ENCODE measurements at regions not wholly inside any gene's neighbourhood (a gene's known extent, or its start where the extent isn't known, plus 50 kb on each side); places are given as distances from the start of the nearest gene placed in this dataset.
"Not testable (repeated sequence)": the region's sequence is repeated elsewhere in the genome, so short reads cannot be mapped to it uniquely, and the experiment has no call there.

DNA sequence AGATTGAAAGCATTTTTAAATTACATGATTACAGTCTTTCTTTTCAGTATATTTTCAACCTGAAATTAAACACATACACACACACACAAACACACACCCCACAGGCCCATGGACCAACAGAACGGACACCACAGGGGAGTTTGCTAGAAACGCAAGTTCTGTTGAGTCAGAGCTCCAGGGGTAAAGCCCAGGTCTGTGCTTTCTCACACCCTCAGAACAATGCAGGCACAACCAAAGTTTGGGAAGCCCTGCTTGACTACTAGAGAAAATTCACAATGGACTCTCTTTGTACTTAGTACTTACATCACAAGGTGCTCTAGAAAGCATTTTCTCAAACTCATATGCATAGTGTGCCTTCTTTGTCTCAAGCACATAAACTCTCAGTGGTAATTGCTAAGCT, 704.0 kb upstream of the IGFBP3 start:
- DNase-seq (ENCODE audit: low spot score) = no peak

DNA sequence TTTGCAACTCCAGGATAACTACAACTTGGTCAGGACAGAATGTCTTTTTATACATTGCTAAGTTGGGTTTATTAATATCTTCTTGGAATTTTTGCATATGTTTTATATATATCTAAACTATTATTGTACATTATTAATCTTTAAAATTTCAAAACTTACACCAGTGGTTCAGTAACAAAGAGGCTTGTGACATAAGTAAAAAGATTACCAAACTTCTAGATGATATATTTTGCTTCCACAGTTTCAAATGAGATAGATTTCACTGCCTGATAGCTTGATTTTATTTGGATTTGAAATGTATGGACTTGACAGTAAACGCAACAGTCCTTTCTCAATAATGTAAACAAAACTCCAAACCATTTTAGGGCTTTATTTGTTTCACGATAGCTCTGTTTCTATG, 701.2 kb upstream of the IGFBP3 start:
- no peak for DNase-seq (ENCODE audit: low spot score)

DNA sequence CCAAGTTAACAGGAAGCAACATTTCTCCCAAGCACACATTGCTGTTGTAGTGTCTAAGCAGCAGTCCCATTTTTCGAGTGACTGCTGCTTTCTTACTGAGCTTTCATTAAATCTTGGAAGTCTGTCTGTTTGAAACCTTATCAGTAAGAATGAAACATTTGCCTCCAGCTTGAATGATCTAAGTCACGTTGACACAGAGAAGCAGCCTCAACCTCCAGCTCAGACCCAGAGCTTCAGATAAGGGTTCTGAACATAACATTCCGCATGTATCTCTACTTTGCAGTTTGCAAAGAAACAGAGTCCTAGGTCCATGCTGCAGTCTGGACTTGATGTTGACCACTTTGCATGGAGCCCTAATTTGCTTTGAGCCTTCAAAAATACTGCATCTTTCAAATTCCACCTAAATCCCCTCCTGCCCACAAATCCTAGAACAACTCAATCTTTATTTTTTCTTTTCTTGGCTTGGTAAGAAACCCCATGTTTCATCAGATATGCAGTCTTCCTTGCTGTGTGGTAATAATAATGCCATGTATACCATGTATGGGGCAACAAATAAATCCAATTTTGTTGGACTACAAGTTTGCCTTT, 698.7 kb upstream of the IGFBP3 start:
- DNase-seq (ENCODE audit: low spot score) = no peak

DNA sequence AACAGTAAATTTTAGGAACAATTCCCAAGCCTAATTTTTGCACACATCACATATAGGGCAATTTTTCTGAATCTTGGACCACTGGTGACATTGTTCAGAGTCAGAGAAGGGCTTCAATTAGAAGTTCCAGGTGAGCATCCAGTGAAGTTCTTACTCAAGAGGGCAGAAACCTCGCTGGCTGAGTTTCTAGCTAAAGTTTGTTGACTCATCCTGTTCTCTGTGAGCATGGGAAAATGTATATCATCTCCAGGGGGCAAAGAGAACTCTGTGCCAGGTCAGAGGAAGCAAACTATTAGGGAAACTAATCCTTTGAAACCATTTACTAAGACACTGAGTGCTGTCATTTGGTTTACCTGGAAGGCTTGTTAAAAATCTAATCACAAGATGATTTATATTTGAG, 695.6 kb upstream of the IGFBP3 start:
- no peak for DNase-seq (ENCODE audit: low spot score)

DNA sequence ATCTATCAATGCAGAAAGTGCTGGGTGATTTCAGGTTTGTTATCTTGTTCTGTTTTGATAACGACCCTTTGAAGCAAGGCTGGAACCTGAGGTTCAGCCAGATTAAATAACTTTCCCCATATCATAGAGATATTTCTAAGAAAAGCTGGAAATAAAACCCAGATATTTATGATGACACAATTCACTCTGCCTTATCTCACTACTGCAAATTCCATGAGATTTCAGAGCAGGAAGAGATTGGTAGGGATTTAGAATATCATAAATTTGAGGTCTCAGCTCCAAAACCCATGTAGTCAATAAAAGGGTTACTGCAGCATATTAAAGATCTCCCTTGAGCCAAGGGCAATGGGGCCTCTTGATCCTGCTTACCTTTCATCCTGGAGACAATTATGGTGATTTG, 692.5 kb upstream of the IGFBP3 start:
- DNase-seq (ENCODE audit: low spot score) = no peak

DNA sequence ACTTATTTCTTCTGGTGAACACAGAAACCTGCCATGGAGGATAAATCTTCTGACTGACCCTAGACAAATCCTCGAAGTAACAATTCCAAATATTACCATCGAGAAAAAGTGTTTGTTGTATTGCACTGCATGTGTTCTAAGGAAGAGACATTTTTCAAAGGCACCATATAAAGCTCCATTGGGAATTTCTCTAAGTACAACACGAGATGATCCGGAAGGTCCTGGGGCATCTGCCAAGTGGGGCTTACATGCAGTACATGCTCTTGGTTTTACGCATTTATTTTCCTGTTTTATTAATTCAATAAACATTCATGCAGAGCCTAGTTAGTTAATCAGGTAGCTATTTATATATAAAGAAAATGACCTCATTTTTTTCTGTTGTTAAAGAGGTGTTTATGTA, 692.0 kb upstream of the IGFBP3 start:
- no peak for DNase-seq (ENCODE audit: low spot score)

DNA sequence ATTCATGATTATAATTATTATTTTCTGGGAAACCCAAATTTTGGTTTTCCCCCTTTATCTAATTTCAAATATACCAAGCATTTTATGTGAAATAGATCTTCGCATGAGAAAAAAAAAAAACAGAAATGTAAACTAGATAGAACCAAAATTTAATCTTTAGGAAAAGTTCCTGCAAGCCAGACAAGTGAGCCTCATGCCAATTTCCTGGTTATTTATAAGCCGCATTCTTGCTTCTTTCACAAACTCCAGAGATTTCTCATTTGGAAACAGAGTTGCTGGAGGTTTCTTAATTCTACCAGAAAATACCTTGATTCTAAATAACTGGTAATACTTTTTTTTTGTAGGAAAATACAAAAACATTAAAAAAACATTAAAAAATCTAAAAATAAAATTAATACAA, 690.4 kb upstream of the IGFBP3 start:
- no peak for DNase-seq (ENCODE audit: low spot score)

DNA sequence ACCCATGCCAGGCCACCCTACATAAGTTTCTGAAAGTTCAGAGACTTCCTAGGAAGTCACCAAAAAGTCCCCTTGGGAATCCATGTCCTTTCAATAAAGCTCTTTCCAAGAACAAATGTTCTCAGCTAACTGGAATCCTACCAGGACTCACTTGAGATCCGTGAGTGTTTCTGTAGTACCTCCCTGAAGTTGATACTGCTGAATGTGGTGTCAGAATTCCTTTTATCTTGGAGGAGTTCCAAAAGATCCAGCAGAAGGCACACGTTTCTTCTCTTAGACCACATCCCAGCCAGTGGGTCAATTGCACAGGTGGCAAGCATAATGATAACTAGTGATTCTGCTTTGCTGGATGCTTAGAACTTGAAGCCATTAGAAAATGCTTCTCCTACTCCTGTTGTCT, 689.7 kb upstream of the IGFBP3 start:
- no peak for DNase-seq (ENCODE audit: low spot score)

DNA sequence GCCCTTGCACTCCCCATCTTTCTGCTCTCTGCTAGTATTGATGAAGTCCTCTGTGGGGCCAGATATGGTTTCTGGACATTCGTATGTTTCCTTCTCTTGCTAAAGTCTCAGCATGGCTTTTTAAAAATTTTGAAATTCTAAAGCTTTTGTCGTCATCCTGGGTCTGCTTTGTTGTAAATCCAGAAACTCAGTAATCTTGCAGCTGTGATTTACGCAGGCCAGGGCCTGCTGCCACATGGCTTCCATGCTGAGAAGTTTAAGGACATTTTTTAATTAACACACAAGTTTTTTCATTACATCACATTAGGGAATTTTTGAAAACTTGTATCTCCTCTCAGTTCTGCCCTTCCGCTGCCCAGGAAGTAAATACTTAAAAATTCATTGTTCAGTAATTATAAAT, 686.1 kb upstream of the IGFBP3 start:
- no peak for DNase-seq (ENCODE audit: low spot score)

DNA sequence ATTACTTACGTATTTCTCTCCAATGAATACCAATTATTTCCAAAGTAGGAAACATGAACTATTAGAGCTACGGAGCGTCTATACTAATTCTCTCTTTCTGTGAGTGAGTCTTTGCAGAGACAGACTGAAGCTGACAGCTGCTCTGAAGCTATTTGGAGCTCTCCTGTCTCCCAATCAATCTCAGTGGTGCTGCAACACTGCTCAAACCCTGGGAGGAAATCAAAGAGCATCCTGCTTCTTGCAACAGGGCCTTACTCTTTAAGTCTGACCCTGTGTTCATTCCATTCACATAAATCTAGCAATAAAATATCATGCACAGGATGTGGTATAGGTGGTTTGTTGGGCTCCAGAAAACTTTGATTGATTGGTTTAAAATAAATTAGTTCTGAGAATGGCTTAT, 685.7 kb upstream of the IGFBP3 start:
- no peak for DNase-seq (ENCODE audit: low spot score)

DNA sequence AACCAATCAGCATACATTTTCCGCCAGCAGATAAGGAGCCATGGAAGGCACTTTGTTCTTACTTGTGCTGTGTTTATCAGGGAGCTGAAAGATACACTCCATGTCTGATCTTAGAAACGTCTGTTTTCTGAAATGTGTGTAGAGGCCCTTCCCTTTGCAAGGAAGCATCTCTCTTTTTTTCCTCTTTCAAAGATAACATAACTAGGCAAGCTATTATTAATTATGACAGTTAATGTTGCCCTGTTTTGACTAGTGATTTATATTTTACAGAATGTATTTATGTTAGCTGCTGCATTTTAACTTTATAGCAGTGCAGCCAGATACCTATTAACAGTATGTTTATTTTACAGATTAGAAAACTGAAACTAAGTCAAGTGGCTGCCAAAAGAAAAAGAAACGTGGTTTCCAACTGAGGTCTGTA, 683.2 kb upstream of the IGFBP3 start:
- no peak for DNase-seq (ENCODE audit: low spot score)

DNA sequence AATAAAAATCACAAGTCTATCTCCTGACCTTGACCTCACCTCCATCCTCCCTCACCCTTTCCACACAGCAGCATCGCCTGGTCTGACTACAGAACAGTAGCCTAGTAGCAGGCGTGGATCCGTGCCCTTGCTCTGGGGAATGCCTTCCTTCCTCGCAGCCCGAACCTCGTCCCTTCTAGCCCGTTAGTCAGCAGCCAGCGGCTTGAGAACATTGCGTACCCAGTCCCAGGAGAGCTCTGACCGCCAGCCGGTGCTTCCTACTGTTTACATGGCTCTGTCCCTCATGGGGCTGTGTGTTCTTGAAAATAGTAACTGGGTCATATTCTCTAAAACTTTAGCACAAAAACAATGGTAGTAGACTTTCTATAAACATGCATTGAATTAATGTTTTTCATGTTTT, 682.7 kb upstream of the IGFBP3 start:
- DNase-seq (ENCODE audit: low spot score) = no peak

DNA sequence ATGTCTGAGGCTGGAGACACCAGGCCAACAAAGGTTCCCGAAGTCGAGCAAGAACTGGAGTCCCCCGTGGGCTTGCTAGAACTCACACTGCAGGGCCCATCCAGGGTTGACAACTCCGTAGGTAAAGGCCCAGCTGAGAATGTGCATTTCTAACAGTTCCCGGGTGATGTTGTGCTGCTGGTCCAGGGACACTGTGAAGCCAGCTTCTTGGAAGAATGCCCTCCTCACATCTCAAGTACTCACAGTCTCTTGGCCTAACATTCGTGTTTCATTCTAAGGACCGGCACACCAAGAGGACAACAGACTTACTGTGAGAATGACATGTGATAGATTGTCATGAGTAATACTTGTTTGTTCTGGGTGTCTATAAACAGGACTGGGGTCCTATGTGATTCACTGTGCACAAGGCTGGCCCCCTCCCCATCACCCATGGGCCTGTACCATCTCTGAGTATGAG, 682.3 kb upstream of the IGFBP3 start:
- no peak for DNase-seq (ENCODE audit: low spot score)

DNA sequence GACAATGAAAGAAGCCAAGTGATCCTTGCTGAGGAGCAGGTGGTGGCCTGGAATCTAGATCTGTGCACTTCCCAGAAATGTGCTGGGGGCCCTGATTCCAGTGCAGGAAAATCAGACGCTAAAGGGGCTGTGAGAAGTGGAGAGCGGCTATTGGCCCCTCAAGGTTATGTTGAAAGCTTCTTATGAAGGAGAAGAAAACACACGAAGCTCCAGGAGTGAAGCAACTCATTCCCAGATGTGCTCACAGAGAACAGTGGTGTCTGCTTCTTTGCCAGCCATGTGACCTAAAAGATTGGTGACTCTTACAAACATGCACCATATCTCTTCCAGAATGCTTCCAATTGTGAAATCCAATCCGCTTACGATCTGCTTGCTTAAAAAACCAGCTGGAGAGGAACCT, 679.3 kb upstream of the IGFBP3 start:
- no peak for DNase-seq (ENCODE audit: low spot score)

DNA sequence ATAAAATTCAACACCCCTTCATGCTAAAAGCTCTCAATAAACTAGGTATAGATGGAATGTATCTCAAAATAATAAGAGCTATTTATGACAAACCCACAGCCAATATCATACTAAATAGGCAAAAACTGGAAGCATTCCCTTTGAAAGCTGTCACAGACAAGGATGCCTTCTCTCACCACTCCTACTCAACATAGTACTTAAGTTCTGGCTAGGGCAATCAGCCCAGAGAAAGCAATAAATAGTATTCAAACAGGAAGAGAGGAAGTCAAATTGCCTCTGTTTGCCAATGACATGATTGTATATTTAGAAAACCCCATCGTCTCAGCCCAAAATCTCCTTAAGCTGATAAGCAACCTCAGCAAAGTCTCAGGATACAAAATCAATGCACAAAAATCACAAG, 673.8 kb upstream of the IGFBP3 start:
- not testable (repeated sequence) for DNase-seq (ENCODE audit: low spot score)

DNA sequence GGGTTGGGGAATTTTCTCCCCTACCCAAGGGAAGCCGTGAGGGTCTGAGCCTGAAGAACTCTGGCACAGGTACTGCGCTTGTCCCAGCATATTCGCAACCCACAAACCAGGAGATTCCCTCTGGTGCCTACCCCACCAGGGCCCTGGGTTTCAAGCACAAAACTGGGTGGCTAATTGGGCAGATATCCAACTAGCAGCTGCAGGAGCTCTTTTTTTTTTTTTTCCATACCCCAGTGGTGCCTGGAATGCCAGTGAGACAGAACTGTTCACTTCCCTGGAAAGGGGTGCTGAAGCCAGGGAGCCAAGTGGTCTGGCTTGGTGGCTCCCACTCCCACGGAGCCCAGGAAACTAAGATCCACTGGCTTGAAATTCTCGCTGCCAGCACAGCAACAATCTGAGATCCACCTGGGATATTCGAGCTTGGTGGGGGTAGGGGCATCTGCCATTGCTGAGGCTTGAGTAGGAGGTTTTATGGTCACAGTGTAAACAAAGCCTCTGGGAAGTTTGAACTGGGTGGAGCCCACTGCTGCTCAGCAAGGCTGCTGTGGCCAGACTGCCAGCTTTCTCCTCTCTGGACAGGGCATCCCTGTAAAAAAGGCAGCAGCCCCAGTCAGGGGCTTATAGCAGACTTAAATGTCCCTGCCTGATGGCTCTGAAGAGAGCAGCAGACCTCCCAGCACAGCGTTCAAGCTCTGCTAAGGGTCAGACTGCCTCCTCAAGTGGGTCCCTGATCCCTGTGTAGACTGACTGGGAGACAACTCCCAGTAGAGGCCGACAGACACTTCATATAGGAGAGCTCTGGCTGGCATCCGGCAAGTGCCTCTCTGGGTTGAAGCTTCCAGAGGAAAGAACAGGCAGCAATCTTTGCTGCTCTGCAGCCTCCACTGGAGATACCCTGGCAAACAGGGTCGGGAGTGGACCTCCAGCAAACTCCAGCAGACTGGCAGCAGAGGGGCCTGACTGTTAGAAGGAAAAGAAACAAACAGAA, 670.1 kb upstream of the IGFBP3 start:
- not testable (repeated sequence) for DNase-seq (ENCODE audit: low spot score)

DNA sequence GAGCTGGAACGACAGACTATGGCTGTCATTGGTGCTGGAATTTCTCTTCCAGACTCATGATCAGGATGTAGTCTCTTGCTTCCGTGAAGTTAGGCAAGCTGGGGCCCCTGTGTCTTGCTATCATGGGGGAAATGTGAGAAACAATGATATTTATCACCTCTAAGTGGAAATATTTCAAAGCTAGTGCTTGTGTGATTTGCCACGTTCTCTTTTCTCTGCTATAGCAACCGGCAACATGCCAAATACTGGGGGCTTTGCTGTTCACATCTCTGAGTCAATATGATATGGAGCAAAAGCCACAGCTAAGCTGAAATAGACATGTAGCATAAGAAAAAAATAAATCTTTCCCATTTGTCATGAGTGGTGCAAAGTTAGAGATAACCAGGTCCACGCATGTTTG, 668.2 kb upstream of the IGFBP3 start:
- no peak for DNase-seq (ENCODE audit: low spot score)

DNA sequence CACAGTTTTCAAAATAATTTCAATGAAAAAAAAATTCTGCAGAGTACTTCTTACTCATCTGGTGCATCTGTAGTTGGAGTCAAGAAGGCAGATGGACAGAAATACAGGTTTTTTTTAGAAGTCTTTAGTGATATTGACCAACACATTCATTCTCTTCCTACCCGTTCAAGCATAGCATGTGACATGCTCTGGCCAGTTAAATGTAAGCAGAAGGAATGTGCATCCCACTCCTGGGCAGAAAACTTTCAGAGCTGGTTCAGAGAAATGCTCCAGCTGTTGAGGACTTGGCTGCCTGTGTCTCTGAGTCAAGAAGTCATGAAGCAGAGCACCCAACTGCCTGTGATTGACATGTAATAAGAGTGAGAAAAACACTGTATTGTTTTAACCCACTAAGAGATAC, 665.3 kb upstream of the IGFBP3 start:
- DNase-seq (ENCODE audit: low spot score) = no peak

DNA sequence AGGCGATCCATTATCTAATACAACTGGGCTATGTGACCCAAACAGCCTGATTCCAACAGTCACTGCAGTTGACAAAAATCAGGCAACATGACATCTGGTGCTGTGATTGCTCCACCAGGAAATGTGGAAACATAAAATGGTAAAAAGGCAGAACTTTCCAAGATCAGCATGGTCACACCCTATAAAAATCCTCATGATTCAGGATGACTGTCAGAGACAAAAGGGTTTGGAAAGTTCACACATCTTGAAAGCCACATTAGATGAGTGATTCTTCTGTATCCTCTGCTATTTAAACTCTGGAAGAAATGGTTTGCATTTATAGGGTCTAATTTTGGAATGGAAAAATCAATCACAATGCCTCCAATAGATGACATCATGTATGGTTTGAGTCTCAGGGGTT, 662.6 kb upstream of the IGFBP3 start:
- DNase-seq (ENCODE audit: low spot score) = no peak

DNA sequence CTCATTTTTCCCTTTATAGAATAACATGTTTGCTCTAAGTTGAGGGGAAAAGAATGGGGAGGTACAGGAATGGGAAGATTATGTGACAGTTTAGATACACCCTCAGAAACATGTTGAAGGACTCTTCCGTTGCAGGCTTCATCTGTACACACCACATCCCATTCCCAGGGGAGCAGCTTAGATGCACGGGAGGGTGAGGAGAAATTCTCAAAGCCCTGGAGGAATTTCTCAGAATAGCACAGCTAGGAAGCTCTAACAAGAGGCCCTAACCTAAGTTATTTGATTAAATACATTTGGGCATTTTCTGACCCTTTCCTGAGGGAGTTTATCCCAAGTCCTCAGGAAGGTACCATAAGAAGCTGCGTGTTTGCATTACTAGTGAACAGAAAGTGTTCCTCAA, 660.2 kb upstream of the IGFBP3 start:
- no peak for DNase-seq (ENCODE audit: low spot score)

DNA sequence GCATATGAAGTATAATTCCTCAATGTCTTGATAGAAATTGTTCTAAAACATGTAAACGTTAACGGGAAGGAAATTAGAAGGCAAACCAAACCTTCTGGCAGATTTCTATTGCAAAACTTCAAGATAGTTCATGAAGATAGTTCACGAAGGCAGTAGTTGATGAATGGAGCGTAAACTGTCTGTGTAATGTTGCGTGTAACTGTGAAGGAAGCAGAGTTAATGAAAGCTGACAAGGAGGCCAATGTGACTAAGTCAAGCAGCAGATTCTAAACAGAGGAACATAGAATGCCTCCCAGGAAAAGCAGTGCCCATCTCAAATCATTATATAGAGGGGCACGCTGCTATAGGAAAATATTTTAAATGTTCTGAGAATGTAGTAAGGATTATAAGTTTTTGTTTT, 659.7 kb upstream of the IGFBP3 start:
- DNase-seq (ENCODE audit: low spot score) = no peak

DNA sequence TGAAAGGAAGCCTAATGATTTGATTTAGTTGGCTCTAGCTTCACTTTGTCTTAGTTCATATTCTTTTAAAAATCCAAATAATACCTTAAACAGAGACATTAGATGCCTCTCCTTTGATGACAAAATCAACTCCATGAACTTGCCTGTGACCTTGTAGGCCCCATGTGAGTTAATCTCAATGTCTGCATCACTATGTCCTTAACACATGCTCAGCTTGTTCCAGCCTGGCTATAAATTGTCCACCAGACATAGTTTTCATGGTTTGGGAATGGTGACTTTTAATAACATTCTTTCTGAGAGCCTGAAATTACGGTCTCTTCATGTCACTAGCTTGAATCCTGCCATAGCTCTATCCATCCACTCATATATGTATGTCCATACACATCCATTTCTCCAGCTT, 656.3 kb upstream of the IGFBP3 start:
- no peak for DNase-seq (ENCODE audit: low spot score)

DNA sequence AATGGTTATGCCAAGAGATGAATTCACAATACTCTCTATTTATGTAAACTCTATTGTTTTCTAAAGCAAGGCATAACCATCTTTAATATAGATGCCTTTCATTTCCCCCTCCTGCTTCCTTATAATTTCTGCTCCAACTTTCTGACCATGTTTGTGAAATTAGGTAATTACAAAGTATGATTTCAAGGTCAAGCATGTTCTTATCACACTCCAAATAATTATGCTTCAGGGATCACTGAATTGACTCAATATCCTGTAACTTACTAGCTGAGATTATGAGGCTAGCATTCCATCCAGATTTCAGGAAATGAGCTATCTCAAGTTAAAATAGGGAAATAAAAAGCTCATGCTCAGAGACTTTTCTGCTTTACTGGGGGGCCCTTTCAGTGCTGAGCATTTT, 655.9 kb upstream of the IGFBP3 start:
- DNase-seq (ENCODE audit: low spot score) = no peak

DNA sequence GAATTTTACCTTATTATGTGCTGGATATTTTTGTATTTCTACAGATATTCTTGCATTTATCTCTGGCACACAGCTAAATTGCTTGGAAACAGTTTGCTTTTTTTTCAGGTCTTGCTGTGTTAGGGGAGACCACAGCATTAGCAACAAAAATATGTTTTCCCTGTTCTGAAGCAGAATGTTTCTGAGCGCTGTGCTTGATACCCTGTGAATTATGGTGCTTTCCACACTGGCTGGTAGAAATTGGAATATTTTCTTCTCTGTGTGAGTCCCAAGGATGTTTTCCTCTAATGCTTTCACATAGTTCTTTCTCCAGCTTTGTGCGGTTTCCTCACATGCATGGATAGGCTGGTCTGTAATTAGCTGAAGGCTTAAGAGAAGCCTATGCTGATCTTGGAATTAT, 651.6 kb upstream of the IGFBP3 start:
- DNase-seq (ENCODE audit: low spot score) = no peak
